ENCODE measurements at regions not wholly inside any gene's neighbourhood (a gene's known extent, or its start where the extent isn't known, plus 50 kb on each side); places are given as distances from the start of the nearest gene placed in this dataset.

DNA sequence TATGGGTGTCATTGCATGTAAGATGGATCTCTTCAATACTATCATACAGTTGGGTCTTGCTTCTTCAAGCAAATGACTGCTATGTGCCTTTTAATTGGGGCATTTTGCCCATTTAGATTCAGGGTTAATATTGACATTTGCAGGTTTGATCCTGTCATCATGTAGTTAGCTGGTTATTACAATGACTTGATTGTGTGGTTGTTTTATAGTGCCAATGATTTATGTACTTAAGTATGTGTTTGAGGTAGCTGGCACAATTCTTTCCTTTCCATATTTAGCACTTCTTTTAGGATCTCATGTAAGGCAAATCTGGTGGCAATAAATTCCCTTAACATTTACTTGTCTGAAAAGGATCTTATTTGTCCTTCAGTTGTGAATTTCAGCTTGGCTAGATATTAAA, 267.5 kb downstream of the VGLL3 start:
- H3K4me3 ChIP-seq: no peak overlapping the region
- H3K27ac ChIP-seq: no peak overlapping the region
- no peaks in the 10 kb centered on the region for H3K9me3 ChIP-seq
- POLR2A ChIA-PET: no interaction called here
- ATAC-seq: no peak
- TF ChIP-seq MAX (IDR thresholded peaks at IDR 0.05): no peak
- TF ChIP-seq PHF8 (IDR thresholded peaks at IDR 0.05; ENCODE audit: borderline replicate concordance, low read depth): no peak
- TF ChIP-seq NR3C1 (IDR thresholded peaks at IDR 0.05): no peak
- no peak for TF ChIP-seq ZC3H11A (IDR thresholded peaks at IDR 0.05)
- TF ChIP-seq ZSCAN20 (CRISPR knock-in tag; IDR thresholded peaks at IDR 0.05): no peak
- no peak for TF ChIP-seq MAFK (IDR thresholded peaks at IDR 0.05; ENCODE audit: partially characterized antibody)
- TF ChIP-seq RCOR1 (IDR thresholded peaks at IDR 0.05; ENCODE audit: low read depth, low read length): no peak
- TF ChIP-seq CEBPB (IDR thresholded peaks at IDR 0.05): no peak
- no peak for TF ChIP-seq RARB (CRISPR knock-in tag; IDR thresholded peaks at IDR 0.05)
- TF ChIP-seq ATOH8 (CRISPR knock-in tag; IDR thresholded peaks at IDR 0.05; ENCODE audit: low read depth): no peak
- no peak for TF ChIP-seq RNF2 (IDR thresholded peaks at IDR 0.05; ENCODE audit: borderline replicate concordance, low read depth)
- no peak for TF ChIP-seq SREBF2 (IDR thresholded peaks at IDR 0.05)
- TF ChIP-seq EHMT2 (IDR thresholded peaks at IDR 0.05; ENCODE audit: low read depth): no peak
- FAIRE-seq: no peak
- DNase-seq (ENCODE audit: low read depth in 1 of 2, low spot score in 1 of 2): no peak
- CTCF ChIA-PET: no interaction called here
- H3K4me1 ChIP-seq: no peaks in the 10 kb centered on the region
- no peak overlapping the region for H3K4me2 ChIP-seq

DNA sequence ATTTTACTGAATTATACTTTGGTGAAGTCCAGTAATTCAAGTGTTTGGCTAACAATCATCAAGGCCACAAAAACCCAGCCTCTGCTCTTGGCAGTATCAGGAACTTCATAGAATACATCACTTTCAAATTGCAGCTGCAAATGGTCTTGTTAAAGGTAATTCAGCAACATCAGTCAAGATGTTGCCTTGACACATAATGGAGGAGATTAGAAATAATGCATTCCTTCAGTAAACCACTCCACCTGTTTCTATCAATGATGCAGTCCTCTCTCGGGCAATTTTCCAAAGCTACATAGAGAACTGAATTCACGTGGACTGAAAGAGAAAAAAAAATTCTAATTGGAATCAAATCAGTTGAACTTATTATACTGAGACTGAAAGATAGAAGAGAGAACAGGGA, 279.3 kb downstream of the VGLL3 start:
- 26% methylated on average over 2 of the region's 2 CpGs for WGBS (ENCODE audit: missing lambda C conversion rate)
- H3K9me3 ChIP-seq: no peaks in the 10 kb centered on the region
- H3K4me1 ChIP-seq: no peaks in the 10 kb centered on the region
- CTCF ChIA-PET: no interaction called here
- no peak for ATAC-seq
- no peak overlapping the region for H3K27ac ChIP-seq
- no peak for FAIRE-seq
- POLR2A ChIA-PET: no interaction called here
- no peak overlapping the region for H3K4me2 ChIP-seq
- DNase-seq (ENCODE audit: low read depth in 1 of 2, low spot score in 1 of 2): no peak
- no peak for TF ChIP-seq HMGXB4 (CRISPR knock-in tag; IDR thresholded peaks at IDR 0.05; ENCODE audit: borderline replicate concordance)
- no peak for TF ChIP-seq CEBPB (IDR thresholded peaks at IDR 0.05)
- no peak for TF ChIP-seq CBX8 (IDR thresholded peaks at IDR 0.05)
- no peak for TF ChIP-seq HOXB13 (CRISPR knock-in tag; IDR thresholded peaks at IDR 0.05; ENCODE audit: low read depth)
- no peak for TF ChIP-seq RAD21 (conservative IDR thresholded peaks at IDR 0.05 in 1 of 2, IDR thresholded peaks at IDR 0.05 in 1 of 2)
- TF ChIP-seq CHD2 (IDR thresholded peaks at IDR 0.05; ENCODE audit: low read length, partially characterized antibody): no peak
- no peak for TF ChIP-seq PHF8 (IDR thresholded peaks at IDR 0.05; ENCODE audit: borderline replicate concordance, low read depth)
- TF ChIP-seq ESRRA (IDR thresholded peaks at IDR 0.05; ENCODE audit: borderline replicate concordance, low read length): no peak
- TF ChIP-seq, protein P1, sequence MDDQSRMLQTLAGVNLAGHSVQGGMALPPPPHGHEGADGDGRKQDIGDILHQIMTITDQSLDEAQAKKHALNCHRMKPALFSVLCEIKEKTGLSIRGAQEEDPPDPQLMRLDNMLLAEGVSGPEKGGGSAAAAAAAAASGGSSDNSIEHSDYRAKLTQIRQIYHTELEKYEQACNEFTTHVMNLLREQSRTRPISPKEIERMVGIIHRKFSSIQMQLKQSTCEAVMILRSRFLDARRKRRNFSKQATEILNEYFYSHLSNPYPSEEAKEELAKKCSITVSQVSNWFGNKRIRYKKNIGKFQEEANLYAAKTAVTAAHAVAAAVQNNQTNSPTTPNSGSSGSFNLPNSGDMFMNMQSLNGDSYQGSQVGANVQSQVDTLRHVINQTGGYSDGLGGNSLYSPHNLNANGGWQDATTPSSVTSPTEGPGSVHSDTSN (IDR thresholded peaks at IDR 0.05): no peak
- TF ChIP-seq ELK1 (IDR thresholded peaks at IDR 0.05; ENCODE audit: low read depth, low read length): no peak
- TF ChIP-seq RARB (CRISPR knock-in tag; IDR thresholded peaks at IDR 0.05): no peak
- TF ChIP-seq HEYL (CRISPR knock-in tag; IDR thresholded peaks at IDR 0.05): no peak
- no peak for TF ChIP-seq KDM1A (IDR thresholded peaks at IDR 0.05; ENCODE audit: low read depth)
- TF ChIP-seq CHD4 (IDR thresholded peaks at IDR 0.05; ENCODE audit: borderline replicate concordance): no peak
- H3K4me3 ChIP-seq: no peak overlapping the region

Measured in A549 (cell line).